Renal cortical epithelial cell (primary cell): ENCODE measurements at regions not wholly inside any gene's neighbourhood (a gene's known extent, or its start where the extent isn't known, plus 50 kb on each side); places are given as distances from the start of the nearest gene placed in this dataset.

Experiments used
- DNase-seq: peaks from one replicate; pipeline ENCODE4 v3.0.0-alpha.2; 2011; ENCODE audit warnings: low read depth

GRCh38 chr12:24416423-24417109, 467.1 kb upstream of the SOX5 start:
- DNase-seq, result no peak

- no peak for DNase-seq
Observed at GRCh38 chr12:24415934-24416333, 466.5 kb upstream of the SOX5 start.

GRCh38 chr12:24414480-24414879, 465.0 kb upstream of the SOX5 start:
- no peak for DNase-seq

DNA sequence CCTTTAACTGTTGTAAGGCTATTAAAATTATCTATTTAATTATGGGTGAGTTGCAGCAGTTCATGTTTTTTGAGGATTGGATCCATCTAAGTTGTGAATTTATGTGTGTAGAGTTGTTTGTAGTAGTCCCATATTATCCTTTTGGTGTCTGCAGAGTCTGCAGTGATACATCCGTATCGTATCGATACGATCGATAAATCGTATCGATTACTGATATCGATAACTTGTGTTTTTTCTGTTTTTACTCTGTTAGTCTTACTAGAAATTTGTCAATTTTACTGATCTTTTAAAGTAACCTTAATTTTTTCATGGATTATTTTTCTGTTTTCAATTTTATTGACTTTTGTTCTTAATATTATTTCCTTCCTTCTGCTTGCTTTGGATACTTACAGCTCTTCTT, 462.5 kb upstream of the SOX5 start:
- no peak for DNase-seq

DNA sequence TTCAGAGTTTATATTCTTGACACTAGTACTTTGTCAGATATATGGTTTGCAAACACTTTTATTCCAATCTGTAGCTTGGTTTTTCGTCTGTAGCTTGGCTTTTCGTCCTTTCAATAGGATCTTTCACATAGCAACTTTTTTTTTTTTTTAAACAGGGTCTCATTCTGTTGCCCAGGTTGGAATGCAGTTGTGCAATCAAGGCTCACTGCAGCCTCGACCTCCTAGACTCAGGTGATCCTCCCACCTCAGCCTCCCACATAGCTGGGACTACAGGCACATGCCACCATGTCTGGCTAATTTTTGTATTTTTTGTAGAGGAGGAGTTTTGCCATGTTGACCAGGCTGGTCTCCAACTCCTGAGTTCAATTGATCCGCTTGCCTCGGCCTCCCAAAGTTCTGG, 460.4 kb upstream of the SOX5 start:
- DNase-seq, result no peak

DNA sequence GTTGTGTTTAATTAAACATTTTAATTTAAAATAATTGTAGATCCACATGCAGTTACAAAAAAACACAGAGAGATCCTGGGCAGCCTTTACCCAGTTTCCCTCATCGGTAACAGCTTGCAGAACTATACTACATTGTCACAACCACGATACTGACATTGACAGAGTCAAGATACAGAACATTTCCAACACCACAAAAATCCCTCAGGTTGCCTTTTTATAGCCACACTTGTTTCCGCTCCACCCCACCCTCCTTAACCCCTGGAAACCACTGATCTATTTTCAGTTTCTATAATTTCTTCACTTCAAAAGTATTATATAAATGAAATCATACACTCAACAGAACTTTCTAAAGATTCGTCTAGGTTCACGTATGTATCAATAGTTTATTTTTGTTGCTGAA, 458.8 kb upstream of the SOX5 start:
- no peak for DNase-seq

- no peak for DNase-seq
Observed at GRCh38 chr12:24407884-24408283, 458.4 kb upstream of the SOX5 start.

DNA sequence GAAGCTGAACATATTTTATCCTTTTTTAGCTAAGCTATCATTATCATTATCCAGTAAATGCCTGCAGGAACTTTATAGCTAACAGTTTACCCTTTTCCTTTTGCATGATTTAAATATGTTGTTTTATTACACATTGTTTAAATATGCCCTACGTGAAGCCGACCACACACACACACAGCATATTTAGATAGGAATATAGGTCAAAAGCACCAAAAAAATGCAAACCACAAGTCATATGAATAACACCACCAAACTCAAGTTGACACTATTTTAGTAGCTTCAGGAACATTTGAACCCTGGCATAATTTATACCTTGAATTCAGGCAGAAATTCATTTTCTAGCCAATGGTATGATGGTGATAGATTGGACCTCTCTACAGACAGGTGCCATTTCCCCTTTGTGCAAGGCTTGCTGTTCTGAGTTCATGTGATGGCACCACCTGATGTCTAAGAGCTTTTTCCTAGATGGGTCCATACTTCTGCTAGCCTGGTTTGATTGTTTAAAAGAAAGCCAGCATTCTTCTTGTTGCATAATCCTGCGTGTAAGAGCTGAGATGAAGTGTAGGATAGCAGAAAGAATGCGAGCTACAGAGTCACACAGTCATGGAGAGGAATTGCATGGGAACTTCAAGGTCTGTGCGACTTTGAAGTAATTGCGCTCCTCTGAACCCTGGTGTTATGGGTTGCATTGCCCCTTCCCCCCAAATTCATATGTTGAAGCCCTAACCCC, 454.8 kb upstream of the SOX5 start:
- DNase-seq, result no peak

DNA sequence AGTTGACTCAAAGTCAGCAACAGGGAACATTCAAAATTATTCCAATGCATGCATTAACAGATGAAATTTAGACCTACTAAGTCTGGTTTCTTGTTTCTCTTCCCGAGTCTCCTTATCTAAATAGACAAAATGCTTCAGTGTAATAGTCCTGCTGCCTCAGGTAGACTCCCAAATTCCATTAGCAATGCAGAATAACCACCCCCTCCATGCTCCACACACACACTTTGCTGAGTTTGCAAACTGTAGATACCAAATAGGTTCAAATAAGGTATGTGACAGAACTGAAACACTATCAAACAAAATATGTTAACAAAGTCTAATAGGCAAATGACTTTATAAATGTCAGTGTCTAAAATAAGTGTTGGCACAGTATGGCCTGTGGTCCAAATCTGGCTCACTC, 451.1 kb upstream of the SOX5 start:
- DNase-seq, result no peak

GRCh38 chr12:24398605-24399004, 449.1 kb upstream of the SOX5 start:
- DNase-seq, result no peak

DNA sequence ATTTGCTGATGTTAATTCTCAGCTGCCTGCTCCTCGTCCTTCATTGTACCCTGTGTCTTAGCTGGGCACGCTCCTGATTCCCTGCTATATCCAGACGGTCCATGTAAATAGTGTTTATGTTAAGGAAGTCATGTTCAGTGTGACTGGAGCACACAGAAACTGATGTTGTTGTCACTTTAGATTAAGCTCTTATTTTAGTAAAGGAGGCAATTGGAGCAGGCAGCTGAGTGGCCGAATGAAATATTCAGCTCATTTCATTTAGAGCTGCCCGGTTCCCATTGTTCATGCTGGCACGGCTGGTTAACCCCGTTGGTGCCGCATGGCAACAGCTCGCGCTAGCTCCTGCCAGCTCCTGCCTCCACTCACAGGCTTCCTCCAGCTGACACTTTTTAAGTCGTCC, 446.8 kb upstream of the SOX5 start:
- no peak for DNase-seq

DNA sequence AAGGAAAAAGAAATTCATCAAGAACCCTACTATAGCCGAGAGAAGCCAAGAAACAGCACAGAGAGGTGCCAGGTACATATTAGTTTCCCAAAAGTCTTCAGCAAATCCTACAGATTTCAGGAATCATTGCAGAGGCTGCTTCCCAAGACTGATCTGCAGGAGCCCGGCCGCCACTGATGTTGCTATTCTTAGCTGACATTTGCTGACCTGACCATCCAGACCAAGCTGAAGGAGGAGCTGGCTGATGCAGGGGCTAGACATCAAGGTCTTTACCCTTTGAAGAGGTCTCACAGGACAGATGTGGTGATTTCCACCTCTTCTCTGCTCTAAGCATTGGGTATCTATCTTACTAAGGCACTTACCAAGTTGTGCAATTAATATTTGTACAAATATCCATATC, 444.8 kb upstream of the SOX5 start:
- DNase-seq, result no peak

DNA sequence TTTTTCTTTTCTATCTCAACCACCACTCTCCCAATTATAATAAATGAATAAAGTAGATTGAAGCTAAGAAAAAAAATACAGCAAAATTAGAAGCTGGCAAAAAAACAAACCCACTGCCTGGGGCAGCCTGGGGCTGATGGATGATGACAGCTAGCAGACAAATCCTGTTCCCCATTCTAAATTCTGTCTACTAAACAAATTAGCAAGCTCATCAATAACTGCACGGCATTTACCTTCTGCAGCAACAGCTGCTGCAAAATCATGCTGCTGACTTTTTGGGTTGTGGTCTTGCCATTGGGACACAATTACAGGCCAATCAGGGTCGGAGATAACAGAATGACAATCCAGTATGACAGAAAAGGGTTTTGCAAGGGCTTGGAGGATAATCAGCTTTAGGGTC, 443.6 kb upstream of the SOX5 start:
- DNase-seq, result no peak

DNA sequence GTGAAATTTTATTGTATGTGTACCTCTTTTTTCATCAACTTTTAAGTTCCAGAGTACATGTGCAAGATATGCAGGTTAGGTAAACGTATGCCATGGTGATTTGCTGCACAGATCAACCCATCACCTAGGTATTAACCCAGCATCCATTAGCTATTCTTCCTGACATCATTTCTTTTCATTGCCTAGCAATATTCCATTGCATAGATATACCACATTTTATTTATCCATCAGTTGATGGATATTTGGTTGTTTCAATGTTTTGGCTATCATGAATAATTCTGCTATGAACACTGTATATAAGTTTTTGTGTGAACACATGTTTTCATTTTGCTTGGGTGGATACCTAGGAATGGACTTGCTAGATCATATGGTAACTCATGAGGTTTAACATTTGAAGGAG, 439.9 kb upstream of the SOX5 start:
- no peak for DNase-seq

GRCh38 chr12:24387381-24387780, 437.9 kb upstream of the SOX5 start:
- no peak for DNase-seq

GRCh38 chr12:24386836-24387235, 437.4 kb upstream of the SOX5 start:
- no peak for DNase-seq

- no peak for DNase-seq
Observed at GRCh38 chr12:24381790-24382189, 432.3 kb upstream of the SOX5 start.

- DNase-seq, result no peak
Observed at GRCh38 chr12:24379861-24380521, 430.5 kb upstream of the SOX5 start.

- no peak for DNase-seq
Observed at GRCh38 chr12:24379433-24379832, 430.0 kb upstream of the SOX5 start.

- no peak for DNase-seq
Observed at GRCh38 chr12:24378548-24379407, 429.3 kb upstream of the SOX5 start.

DNA sequence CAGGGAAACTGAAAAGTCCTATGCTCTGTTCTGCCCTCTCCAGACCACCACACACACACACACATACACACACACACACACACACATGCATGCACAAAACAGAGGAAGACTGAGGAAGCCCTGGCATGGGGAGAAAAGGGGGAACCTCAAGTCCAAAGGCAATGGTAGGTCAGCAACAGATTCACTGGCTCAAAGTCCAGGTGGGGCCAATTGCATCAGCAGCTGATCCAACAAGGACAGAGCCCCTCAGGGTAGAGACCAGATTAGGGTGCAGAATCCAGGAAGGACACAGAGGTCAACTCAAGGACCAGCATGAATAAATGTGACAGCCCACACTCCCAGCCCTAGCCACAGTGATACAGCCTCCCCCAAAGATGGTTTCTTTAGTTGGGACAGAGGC, 425.0 kb upstream of the SOX5 start:
- DNase-seq, result no peak

DNA sequence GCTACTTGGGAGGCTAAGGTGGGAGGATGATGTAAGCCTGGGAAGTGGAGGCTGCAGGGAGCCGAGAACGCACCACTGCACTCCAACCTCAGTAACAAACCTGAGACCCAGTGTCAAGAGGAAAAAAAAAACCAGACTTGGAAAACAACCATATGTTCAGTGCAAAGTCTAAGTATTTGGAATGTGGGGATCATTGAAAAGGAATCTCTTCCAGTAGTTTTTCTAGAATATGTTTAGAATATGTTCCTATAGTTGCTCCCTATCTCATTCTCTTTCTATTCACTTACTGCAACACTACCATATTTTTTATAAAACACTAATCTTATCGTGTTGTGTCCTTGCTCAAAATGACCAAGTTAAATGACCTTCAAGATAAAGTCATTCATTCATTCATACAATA, 423.5 kb upstream of the SOX5 start:
- DNase-seq, result no peak
